ENCODE measurements at regions not wholly inside any gene's neighbourhood (a gene's known extent, or its start where the extent isn't known, plus 50 kb on each side); places are given as distances from the start of the nearest gene placed in this dataset.

DNA sequence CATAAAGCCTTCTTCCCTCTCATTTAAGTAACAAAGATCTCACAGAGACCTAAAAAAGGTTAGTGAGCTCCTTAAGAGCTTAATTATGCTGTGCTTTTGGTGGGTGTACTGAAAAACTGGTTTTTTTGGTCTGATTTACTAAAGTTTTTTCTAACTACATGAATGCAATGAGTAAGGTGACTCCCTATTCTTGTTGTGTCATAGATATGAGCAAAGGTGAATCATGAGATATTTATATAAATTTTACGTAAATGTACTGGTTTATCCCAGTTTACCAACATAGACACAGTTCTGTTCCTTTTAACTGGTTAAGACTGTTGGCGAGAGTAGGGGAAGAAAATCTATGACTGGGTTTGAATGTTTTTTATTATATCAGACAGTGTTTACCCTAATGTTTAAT lies 250.5 kb downstream of the NR2F1-AS1 start:
- Histone ChIP-seq H3K36me3 (no peaks in the 10 kb centered on the region), H3K27ac (no peak overlapping the region), H3K9me3 (no peaks in the 10 kb centered on the region), H3K4me3 (no peak overlapping the region), H3K27me3 (ENCODE audit: low read depth) (no peaks in the 10 kb centered on the region), H3K4me1 (no peaks in the 10 kb centered on the region)
- DNase-seq (no peak), ATAC-seq (no peak)
- intact Hi-C loops (cut with DNase I): no loop called here
- TF ChIP-seq, protein P1, sequence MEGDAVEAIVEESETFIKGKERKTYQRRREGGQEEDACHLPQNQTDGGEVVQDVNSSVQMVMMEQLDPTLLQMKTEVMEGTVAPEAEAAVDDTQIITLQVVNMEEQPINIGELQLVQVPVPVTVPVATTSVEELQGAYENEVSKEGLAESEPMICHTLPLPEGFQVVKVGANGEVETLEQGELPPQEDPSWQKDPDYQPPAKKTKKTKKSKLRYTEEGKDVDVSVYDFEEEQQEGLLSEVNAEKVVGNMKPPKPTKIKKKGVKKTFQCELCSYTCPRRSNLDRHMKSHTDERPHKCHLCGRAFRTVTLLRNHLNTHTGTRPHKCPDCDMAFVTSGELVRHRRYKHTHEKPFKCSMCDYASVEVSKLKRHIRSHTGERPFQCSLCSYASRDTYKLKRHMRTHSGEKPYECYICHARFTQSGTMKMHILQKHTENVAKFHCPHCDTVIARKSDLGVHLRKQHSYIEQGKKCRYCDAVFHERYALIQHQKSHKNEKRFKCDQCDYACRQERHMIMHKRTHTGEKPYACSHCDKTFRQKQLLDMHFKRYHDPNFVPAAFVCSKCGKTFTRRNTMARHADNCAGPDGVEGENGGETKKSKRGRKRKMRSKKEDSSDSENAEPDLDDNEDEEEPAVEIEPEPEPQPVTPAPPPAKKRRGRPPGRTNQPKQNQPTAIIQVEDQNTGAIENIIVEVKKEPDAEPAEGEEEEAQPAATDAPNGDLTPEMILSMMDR (IDR thresholded peaks at IDR 0.05): no peak

DNA sequence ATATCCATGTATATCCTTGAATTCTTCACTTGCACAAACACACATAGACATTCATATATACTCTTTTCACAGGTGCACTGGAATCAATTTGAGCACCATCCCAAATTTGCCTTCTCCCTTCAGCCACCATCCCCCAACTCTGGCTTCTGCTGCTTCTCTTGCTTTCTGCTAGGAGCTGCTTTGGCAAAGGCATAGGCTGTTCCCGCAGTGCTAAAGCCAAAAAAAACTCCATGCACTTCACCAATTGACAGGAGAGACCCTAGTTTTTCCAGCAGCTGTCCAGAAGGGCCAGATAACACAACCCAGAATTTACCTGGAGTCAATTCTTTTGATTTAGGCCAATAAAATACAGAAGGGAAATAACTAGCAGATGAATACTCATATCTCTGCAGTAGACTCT lies 251.3 kb downstream of the NR2F1-AS1 start:
- TF ChIP-seq, protein P1 (IDR thresholded peaks at IDR 0.05): no peak
- Histone ChIP-seq H3K9me3 (no peaks in the 10 kb centered on the region), H3K27me3 (ENCODE audit: low read depth) (no peaks in the 10 kb centered on the region), H3K36me3 (no peaks in the 10 kb centered on the region), H3K4me1 (no peaks in the 10 kb centered on the region), H3K27ac (no peak overlapping the region), H3K4me3 (no peak overlapping the region)
- no peak for DNase-seq
- intact Hi-C loops (cut with DNase I): no loop called here
- ATAC-seq: no peak

DNA sequence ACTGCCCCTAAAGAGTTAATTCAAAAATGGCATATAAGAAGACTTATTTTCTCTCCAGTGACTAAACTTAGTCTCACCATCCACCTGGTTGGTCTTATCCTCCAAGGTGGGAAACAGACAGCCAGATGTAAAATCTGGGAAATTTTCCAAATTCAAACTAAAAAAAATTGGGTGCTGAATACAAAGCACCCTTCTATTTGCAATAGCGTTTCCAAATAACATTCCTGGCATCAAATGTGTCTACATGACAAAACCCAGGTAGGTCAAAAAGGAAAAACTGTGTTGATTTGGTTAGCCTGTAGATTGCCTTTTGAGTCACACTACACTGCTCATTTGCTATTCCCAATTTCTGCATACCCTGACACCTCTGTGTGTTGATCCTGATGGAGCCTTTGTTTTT lies 252.2 kb downstream of the NR2F1-AS1 start:
- H3K4me3 ChIP-seq: no peak overlapping the region
- no peaks in the 10 kb centered on the region for H3K9me3 ChIP-seq
- TF ChIP-seq, protein P1 (IDR thresholded peaks at IDR 0.05): no peak
- H3K27me3 ChIP-seq (ENCODE audit: low read depth): no peaks in the 10 kb centered on the region
- DNase-seq (no peak), ATAC-seq (no peak)
- intact Hi-C loops (cut with DNase I): no loop called here
- no peak overlapping the region for H3K27ac ChIP-seq
- H3K4me1 ChIP-seq: no peaks in the 10 kb centered on the region
- H3K36me3 ChIP-seq: no peaks in the 10 kb centered on the region

GRCh38 chr5:93327605-93328004 lies 253.4 kb downstream of the NR2F1-AS1 start:
- TF ChIP-seq, protein P1 (IDR thresholded peaks at IDR 0.05): no peak
- Histone ChIP-seq H3K4me1 (no peaks in the 10 kb centered on the region), H3K9me3 (no peaks in the 10 kb centered on the region), H3K27ac (no peak overlapping the region), H3K4me3 (no peak overlapping the region), H3K36me3 (no peaks in the 10 kb centered on the region), H3K27me3 (ENCODE audit: low read depth) (no peaks in the 10 kb centered on the region)
- ATAC-seq (no peak), DNase-seq (no peak)
- intact Hi-C loops (cut with DNase I): no loop called here

GRCh38 chr5:93325946-93326345 lies 255.1 kb downstream of the NR2F1-AS1 start:
- TF ChIP-seq, protein P1 (IDR thresholded peaks at IDR 0.05): no peak
- Histone ChIP-seq H3K9me3 (no peaks in the 10 kb centered on the region), H3K27ac (no peak overlapping the region), H3K4me1 (no peaks in the 10 kb centered on the region), H3K27me3 (ENCODE audit: low read depth) (no peaks in the 10 kb centered on the region), H3K36me3 (no peaks in the 10 kb centered on the region), H3K4me3 (no peak overlapping the region)
- ATAC-seq: no peak
- no peak for DNase-seq
- intact Hi-C loops (cut with DNase I): no loop called here

Measured in lower lobe of right lung (tissue), 2 donors.